NB4 (cell line): ENCODE measurements at regions not wholly inside any gene's neighbourhood (a gene's known extent, or its start where the extent isn't known, plus 50 kb on each side); places are given as distances from the start of the nearest gene placed in this dataset.

Source experiments
- MYC ChIP-seq: IDR thresholded peaks from 2 replicates; pipeline ENCODE4 v1.6.1; 2011; ENCODE audit warnings: low read depth, low read length
- POLR2A ChIP-seq: IDR thresholded peaks from 2 replicates; pipeline ENCODE4 v1.6.1; 2011; ENCODE audit warnings: mild to moderate bottlenecking; ENCODE audit not compliant: insufficient read length; ENCODE audit errors: extremely low read depth
- TF ChIP-seq, protein P1 (sequence below): IDR thresholded peaks from 2 replicates; pipeline ENCODE4 v1.6.1; 2011; ENCODE audit warnings: low read depth, low read length
- TF ChIP-seq, protein P2 (sequence below): IDR thresholded peaks from one replicate; pipeline ENCODE4 v1.5.1; 2012; ENCODE audit warnings: low read depth, low read length

DNA sequence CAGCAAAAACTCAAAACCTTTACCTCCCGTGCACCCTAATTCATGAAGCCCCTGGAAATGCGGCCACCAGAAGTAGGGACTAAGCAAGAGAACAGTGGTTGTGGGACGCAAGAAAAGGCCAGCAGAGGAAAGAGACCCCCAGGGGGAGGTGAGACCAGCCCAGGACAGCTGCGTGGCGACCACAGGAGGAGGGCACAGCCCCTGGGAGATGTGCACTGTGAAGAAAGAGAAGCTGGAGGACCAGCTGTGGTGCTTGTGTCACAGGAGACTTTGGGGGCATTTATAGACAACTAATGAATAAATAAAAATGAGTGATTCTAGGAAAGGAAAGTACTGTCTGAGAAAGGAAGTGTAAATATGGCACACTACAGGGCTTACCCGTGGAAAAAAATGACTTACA, 263.8 kb downstream of the EIPR1 start:
- TF ChIP-seq, protein P1, sequence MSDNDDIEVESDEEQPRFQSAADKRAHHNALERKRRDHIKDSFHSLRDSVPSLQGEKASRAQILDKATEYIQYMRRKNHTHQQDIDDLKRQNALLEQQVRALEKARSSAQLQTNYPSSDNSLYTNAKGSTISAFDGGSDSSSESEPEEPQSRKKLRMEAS: no peak
- TF ChIP-seq, protein P2, sequence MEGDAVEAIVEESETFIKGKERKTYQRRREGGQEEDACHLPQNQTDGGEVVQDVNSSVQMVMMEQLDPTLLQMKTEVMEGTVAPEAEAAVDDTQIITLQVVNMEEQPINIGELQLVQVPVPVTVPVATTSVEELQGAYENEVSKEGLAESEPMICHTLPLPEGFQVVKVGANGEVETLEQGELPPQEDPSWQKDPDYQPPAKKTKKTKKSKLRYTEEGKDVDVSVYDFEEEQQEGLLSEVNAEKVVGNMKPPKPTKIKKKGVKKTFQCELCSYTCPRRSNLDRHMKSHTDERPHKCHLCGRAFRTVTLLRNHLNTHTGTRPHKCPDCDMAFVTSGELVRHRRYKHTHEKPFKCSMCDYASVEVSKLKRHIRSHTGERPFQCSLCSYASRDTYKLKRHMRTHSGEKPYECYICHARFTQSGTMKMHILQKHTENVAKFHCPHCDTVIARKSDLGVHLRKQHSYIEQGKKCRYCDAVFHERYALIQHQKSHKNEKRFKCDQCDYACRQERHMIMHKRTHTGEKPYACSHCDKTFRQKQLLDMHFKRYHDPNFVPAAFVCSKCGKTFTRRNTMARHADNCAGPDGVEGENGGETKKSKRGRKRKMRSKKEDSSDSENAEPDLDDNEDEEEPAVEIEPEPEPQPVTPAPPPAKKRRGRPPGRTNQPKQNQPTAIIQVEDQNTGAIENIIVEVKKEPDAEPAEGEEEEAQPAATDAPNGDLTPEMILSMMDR: no peak
- TF ChIP-seq POLR2A (no peak), MYC (no peak)
